Lower leg skin (tissue), 3 donors: ENCODE measurements at regions not wholly inside any gene's neighbourhood (a gene's known extent, or its start where the extent isn't known, plus 50 kb on each side); places are given as distances from the start of the nearest gene placed in this dataset.

Experiments used
- POLR2A ChIP-seq, 2 donors: fragments of 450-650 bp; IDR thresholded peaks; one replicate each; pipeline ENCODE4 v1.6.1; 2016 to 2017; ENCODE audit warnings: antibody characterized with exemption in 2 of 2, mild to moderate bottlenecking in 1 of 2, moderate library complexity in 1 of 2
- TF ChIP-seq, protein P1 (sequence below), 3 donors: fragments of 450-650 bp; IDR thresholded peaks; one replicate each; pipeline ENCODE4 v1.5.1; 2016; ENCODE audit warnings: antibody characterized with exemption in 3 of 3, mild to moderate bottlenecking in 3 of 3, moderate library complexity in 2 of 3

DNA sequence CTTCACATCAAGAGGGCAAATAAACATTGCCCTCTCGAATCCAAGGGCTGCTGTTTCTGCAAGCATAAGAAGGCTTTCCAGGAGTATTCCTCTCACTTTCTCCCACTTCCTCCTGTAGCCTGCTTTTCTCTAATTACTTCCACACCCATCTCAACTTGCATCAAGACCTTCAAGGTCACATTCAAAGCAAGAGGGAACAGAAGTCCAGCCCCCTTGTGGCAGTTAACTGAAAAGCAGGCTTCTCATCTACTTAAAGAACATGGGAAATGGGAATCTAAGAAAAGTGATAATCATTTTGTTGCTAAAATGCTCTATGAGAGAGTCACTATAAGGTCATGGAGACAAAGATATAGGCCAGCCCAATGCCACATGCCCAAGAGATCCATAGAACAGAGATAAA lies 874.4 kb downstream of the KCNT2 start:
- TF ChIP-seq, protein P1, sequence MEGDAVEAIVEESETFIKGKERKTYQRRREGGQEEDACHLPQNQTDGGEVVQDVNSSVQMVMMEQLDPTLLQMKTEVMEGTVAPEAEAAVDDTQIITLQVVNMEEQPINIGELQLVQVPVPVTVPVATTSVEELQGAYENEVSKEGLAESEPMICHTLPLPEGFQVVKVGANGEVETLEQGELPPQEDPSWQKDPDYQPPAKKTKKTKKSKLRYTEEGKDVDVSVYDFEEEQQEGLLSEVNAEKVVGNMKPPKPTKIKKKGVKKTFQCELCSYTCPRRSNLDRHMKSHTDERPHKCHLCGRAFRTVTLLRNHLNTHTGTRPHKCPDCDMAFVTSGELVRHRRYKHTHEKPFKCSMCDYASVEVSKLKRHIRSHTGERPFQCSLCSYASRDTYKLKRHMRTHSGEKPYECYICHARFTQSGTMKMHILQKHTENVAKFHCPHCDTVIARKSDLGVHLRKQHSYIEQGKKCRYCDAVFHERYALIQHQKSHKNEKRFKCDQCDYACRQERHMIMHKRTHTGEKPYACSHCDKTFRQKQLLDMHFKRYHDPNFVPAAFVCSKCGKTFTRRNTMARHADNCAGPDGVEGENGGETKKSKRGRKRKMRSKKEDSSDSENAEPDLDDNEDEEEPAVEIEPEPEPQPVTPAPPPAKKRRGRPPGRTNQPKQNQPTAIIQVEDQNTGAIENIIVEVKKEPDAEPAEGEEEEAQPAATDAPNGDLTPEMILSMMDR (IDR thresholded peaks at IDR 0.05): no peak
- no peak for TF ChIP-seq POLR2A (IDR thresholded peaks at IDR 0.05)
